ENCODE measurements at regions not wholly inside any gene's neighbourhood (a gene's known extent, or its start where the extent isn't known, plus 50 kb on each side); places are given as distances from the start of the nearest gene placed in this dataset.

DNA sequence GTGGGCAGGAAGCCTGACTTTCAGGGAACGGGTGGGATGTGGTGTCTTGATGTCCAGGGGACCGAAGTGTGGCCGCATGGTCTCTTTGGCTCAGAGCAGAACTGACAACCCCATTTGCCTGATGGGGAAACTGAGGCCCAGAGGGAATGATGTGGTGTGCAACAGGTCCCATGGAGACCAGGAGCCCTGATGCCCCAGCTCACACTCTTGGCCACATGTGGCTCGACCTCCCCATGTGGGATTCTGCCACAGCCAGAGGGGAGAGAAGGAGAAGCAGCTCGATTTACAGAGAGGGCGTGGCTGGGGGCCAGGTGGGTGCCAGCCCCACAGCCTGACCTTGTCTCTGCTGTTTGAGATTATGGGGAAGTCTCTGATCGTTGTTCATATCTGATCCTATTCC lies 128.1 kb downstream of the TEX29 start:
- TF ChIP-seq, protein P1, sequence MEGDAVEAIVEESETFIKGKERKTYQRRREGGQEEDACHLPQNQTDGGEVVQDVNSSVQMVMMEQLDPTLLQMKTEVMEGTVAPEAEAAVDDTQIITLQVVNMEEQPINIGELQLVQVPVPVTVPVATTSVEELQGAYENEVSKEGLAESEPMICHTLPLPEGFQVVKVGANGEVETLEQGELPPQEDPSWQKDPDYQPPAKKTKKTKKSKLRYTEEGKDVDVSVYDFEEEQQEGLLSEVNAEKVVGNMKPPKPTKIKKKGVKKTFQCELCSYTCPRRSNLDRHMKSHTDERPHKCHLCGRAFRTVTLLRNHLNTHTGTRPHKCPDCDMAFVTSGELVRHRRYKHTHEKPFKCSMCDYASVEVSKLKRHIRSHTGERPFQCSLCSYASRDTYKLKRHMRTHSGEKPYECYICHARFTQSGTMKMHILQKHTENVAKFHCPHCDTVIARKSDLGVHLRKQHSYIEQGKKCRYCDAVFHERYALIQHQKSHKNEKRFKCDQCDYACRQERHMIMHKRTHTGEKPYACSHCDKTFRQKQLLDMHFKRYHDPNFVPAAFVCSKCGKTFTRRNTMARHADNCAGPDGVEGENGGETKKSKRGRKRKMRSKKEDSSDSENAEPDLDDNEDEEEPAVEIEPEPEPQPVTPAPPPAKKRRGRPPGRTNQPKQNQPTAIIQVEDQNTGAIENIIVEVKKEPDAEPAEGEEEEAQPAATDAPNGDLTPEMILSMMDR (IDR thresholded peaks at IDR 0.05; ENCODE audit: insufficient read depth, low read depth, low read length): no peak
- no peak for TF ChIP-seq EZH2 (IDR thresholded peaks at IDR 0.05; ENCODE audit: insufficient read depth, low read length)
